ENCODE measurements at regions not wholly inside any gene's neighbourhood (a gene's known extent, or its start where the extent isn't known, plus 50 kb on each side); places are given as distances from the start of the nearest gene placed in this dataset.

DNA sequence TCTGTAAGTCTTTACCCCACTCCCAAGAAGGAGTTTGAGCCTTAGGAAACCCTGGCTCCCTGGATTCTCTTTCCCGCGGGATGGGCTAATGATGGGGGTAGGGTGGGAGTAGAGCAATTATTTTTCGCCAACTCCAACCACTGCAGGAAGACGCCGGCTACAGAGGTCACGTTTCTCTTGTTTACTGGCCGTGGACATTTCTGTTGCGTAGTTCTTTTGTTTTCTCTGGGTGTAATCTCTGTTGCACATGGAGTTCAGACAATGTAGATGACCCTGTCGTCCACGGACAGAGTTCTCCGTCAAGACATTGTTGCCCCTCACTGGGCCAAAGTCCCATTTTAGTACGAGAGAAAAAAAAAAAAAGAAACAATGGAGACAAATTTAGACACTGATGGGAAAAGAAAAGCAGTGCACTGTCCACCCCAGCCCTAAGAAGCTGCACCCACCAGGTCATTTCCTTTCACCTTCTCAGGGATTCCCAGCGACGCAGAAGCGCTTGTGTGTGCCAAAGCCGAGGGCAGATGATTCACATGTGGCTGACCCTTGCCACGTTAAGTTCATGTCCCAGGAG, 133.9 kb upstream of the ARGLU1 start:
- Histone ChIP-seq H4K20me1 (ENCODE audit: insufficient read depth, low read length) (no peaks in the 10 kb centered on the region), H3K9me3 (ENCODE audit: insufficient read depth, low read depth, low read length) (no peaks in the 10 kb centered on the region), H3K4me1 (ENCODE audit: insufficient read depth, low read length) (no peaks in the 10 kb centered on the region), H3K27me3 (ENCODE audit: insufficient read depth, low read length) (no peaks in the 10 kb centered on the region), H3K9ac (ENCODE audit: low read length) (no peak overlapping the region), H3K27ac (ENCODE audit: low read depth, low read length) (no peak overlapping the region), H3K79me2 (ENCODE audit: insufficient read depth, low read length) (no peaks in the 10 kb centered on the region), H3K4me2 (ENCODE audit: low read length) (no peak overlapping the region), H3K4me3 (ENCODE audit: insufficient read depth, low read depth, low read length) (no peak overlapping the region), H2AFZ (ENCODE audit: low read depth, low read length) (no peak overlapping the region), H3K36me3 (ENCODE audit: insufficient read depth, low read length) (no peaks in the 10 kb centered on the region)
- TF ChIP-seq EZH2 (IDR thresholded peaks at IDR 0.05; ENCODE audit: insufficient read depth, low read length), result no peak
- TF ChIP-seq, protein P1, sequence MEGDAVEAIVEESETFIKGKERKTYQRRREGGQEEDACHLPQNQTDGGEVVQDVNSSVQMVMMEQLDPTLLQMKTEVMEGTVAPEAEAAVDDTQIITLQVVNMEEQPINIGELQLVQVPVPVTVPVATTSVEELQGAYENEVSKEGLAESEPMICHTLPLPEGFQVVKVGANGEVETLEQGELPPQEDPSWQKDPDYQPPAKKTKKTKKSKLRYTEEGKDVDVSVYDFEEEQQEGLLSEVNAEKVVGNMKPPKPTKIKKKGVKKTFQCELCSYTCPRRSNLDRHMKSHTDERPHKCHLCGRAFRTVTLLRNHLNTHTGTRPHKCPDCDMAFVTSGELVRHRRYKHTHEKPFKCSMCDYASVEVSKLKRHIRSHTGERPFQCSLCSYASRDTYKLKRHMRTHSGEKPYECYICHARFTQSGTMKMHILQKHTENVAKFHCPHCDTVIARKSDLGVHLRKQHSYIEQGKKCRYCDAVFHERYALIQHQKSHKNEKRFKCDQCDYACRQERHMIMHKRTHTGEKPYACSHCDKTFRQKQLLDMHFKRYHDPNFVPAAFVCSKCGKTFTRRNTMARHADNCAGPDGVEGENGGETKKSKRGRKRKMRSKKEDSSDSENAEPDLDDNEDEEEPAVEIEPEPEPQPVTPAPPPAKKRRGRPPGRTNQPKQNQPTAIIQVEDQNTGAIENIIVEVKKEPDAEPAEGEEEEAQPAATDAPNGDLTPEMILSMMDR (IDR thresholded peaks at IDR 0.05; ENCODE audit: insufficient read depth, low read depth, low read length), result no peak
- H3K36me3 Mint-ChIP-seq (ENCODE audit: low read depth, unreplicated experiment), result no peaks in the 10 kb centered on the region
- FAIRE-seq (no peak), DNase-seq (ENCODE audit: low read depth) (no peak)
- H3K4me3 Mint-ChIP-seq (ENCODE audit: unreplicated experiment), result no peak overlapping the region
- H3K27me3 Mint-ChIP-seq (ENCODE audit: low read depth, unreplicated experiment), result no peaks in the 10 kb centered on the region
- H3K9me3 Mint-ChIP-seq (ENCODE audit: unreplicated experiment), result no peaks in the 10 kb centered on the region
- no peaks in the 10 kb centered on the region for H3K4me1 Mint-ChIP-seq (ENCODE audit: low read depth, unreplicated experiment)
- H3K27ac Mint-ChIP-seq (ENCODE audit: unreplicated experiment), result no peak overlapping the region

- Mint-ChIP-seq H3K27me3 (ENCODE audit: low read depth, unreplicated experiment) (no peaks in the 10 kb centered on the region), H3K36me3 (ENCODE audit: low read depth, unreplicated experiment) (no peaks in the 10 kb centered on the region), H3K9me3 (ENCODE audit: unreplicated experiment) (no peaks in the 10 kb centered on the region), H3K4me1 (ENCODE audit: low read depth, unreplicated experiment) (no peaks in the 10 kb centered on the region), H3K4me3 (ENCODE audit: unreplicated experiment) (no peak overlapping the region), H3K27ac (ENCODE audit: unreplicated experiment) (no peak overlapping the region)
- Histone ChIP-seq H3K4me3 (ENCODE audit: insufficient read depth, low read depth, low read length) (no peak overlapping the region), H3K27me3 (ENCODE audit: insufficient read depth, low read length) (no peaks in the 10 kb centered on the region), H2AFZ (ENCODE audit: low read depth, low read length) (no peak overlapping the region), H3K4me2 (ENCODE audit: low read length) (no peak overlapping the region), H3K79me2 (ENCODE audit: insufficient read depth, low read length) (no peaks in the 10 kb centered on the region), H3K4me1 (ENCODE audit: insufficient read depth, low read length) (no peaks in the 10 kb centered on the region), H3K36me3 (ENCODE audit: insufficient read depth, low read length) (no peaks in the 10 kb centered on the region), H3K9ac (ENCODE audit: low read length) (no peak overlapping the region), H4K20me1 (ENCODE audit: insufficient read depth, low read length) (no peaks in the 10 kb centered on the region), H3K27ac (ENCODE audit: low read depth, low read length) (no peak overlapping the region), H3K9me3 (ENCODE audit: insufficient read depth, low read depth, low read length) (no peaks in the 10 kb centered on the region)
- TF ChIP-seq EZH2 (IDR thresholded peaks at IDR 0.05; ENCODE audit: insufficient read depth, low read length), result no peak
- TF ChIP-seq, protein P1 (IDR thresholded peaks at IDR 0.05; ENCODE audit: insufficient read depth, low read depth, low read length), result no peak
- no peak for FAIRE-seq
- DNase-seq (ENCODE audit: low read depth), result no peak
Measured at GRCh38 chr13:106700439-106700838, 132.5 kb upstream of the ARGLU1 start.

GRCh38 chr13:106700007-106700406, 132.1 kb upstream of the ARGLU1 start:
- no peaks in the 10 kb centered on the region for H3K79me2 ChIP-seq (ENCODE audit: insufficient read depth, low read length)
- no peak overlapping the region for H3K4me3 Mint-ChIP-seq (ENCODE audit: unreplicated experiment)
- no peak overlapping the region for H3K4me3 ChIP-seq (ENCODE audit: insufficient read depth, low read depth, low read length)
- no peak overlapping the region for H3K27ac ChIP-seq (ENCODE audit: low read depth, low read length)
- H3K36me3 ChIP-seq (ENCODE audit: insufficient read depth, low read length), result no peaks in the 10 kb centered on the region
- H3K4me1 Mint-ChIP-seq (ENCODE audit: low read depth, unreplicated experiment), result no peaks in the 10 kb centered on the region
- H4K20me1 ChIP-seq (ENCODE audit: insufficient read depth, low read length), result no peaks in the 10 kb centered on the region
- H3K27ac Mint-ChIP-seq (ENCODE audit: unreplicated experiment), result no peak overlapping the region
- H3K9me3 Mint-ChIP-seq (ENCODE audit: unreplicated experiment), result no peaks in the 10 kb centered on the region
- no peaks in the 10 kb centered on the region for H3K36me3 Mint-ChIP-seq (ENCODE audit: low read depth, unreplicated experiment)
- H3K27me3 ChIP-seq (ENCODE audit: insufficient read depth, low read length), result no peaks in the 10 kb centered on the region
- FAIRE-seq, result no peak
- no peaks in the 10 kb centered on the region for H3K9me3 ChIP-seq (ENCODE audit: insufficient read depth, low read depth, low read length)
- H3K27me3 Mint-ChIP-seq (ENCODE audit: low read depth, unreplicated experiment), result no peaks in the 10 kb centered on the region
- H2AFZ ChIP-seq (ENCODE audit: low read depth, low read length), result no peak overlapping the region
- H3K9ac ChIP-seq (ENCODE audit: low read length), result no peak overlapping the region
- no peaks in the 10 kb centered on the region for H3K4me1 ChIP-seq (ENCODE audit: insufficient read depth, low read length)
- no peak for DNase-seq (ENCODE audit: low read depth)
- no peak for TF ChIP-seq EZH2 (IDR thresholded peaks at IDR 0.05; ENCODE audit: insufficient read depth, low read length)
- H3K4me2 ChIP-seq (ENCODE audit: low read length), result no peak overlapping the region

Measured in astrocyte (in vitro differentiated cells and primary cell).